H1 (cell line): ENCODE measurements at regions not wholly inside any gene's neighbourhood (a gene's known extent, or its start where the extent isn't known, plus 50 kb on each side); places are given as distances from the start of the nearest gene placed in this dataset.

ENCODE experiments used
- ASH2L ChIP-seq: fragments of 200-600, 300-600 bp; sonication (generic); IDR thresholded peaks from one replicate; pipeline ENCODE4 v1.7.1; 2017; ENCODE audit warnings: low read length
- BACH1 ChIP-seq: IDR thresholded peaks from 2 replicates; pipeline ENCODE4 v1.6.1; 2012; ENCODE audit warnings: low read length, improper control_type of control experiment
- CTCF ChIP-seq, 3 experiments: IDR thresholded peaks; 1 replicate in 2 of 3; 2 replicates in 1 of 3; pipeline versions ENCODE4 v1.5.1 to v1.6.1; 2011; ENCODE audit warnings: low read length in 3 of 3, mild to moderate bottlenecking in 3 of 3, inconsistent platforms in 2 of 3, low read depth in 1 of 3, moderate library complexity in 1 of 3; ENCODE audit not compliant: insufficient read depth in 1 of 3; ENCODE audit errors: control extremely low read depth in 1 of 3
- EZH2 ChIP-seq: fragments of 200-600 bp; sonication (generic); IDR thresholded peaks from 2 replicates; pipeline ENCODE4 v1.7.1; 2012; ENCODE audit warnings: low read depth, mild to moderate bottlenecking, moderate library complexity, low read length, inconsistent platforms; ENCODE audit not compliant: severe bottlenecking
- KDM1A ChIP-seq: fragments of 200-600, 300-600 bp; sonication (generic); IDR thresholded peaks from 2 replicates; pipeline ENCODE4 v1.7.1; 2016; ENCODE audit warnings: mild to moderate bottlenecking, low read length, borderline replicate concordance
- POLR2A ChIP-seq, 2 experiments: IDR thresholded peaks; 1 replicate in 1 of 2; 2 replicates in 1 of 2; pipeline ENCODE4 v1.6.1; 2011; ENCODE audit warnings: low read depth in 2 of 2, low read length in 2 of 2, mild to moderate bottlenecking in 2 of 2; ENCODE audit errors: control extremely low read depth in 1 of 2
- POU5F1 ChIP-seq: IDR thresholded peaks from 2 replicates; pipeline ENCODE4 v1.6.1; 2011; ENCODE audit warnings: low read depth, mild to moderate bottlenecking, low read length, moderate library complexity
- RAD21 ChIP-seq, 2 experiments: IDR thresholded peaks in 1 of 2; conservative IDR thresholded peaks in 1 of 2; 2 replicates each; pipeline ENCODE4 v1.6.1; 2011; ENCODE audit warnings: low read depth in 2 of 2, low read length in 2 of 2, improper control_type of control experiment in 1 of 2, inconsistent platforms in 1 of 2, mild to moderate bottlenecking in 1 of 2, moderate library complexity in 1 of 2
- SP1 ChIP-seq: IDR thresholded peaks from 2 replicates; pipeline ENCODE4 v1.6.1; 2011; ENCODE audit warnings: low read depth, low read length
- TF ChIP-seq, protein P1 (sequence below): IDR thresholded peaks from 2 replicates; pipeline ENCODE4 v1.6.1; 2012; ENCODE audit warnings: low read length, inconsistent platforms

DNA sequence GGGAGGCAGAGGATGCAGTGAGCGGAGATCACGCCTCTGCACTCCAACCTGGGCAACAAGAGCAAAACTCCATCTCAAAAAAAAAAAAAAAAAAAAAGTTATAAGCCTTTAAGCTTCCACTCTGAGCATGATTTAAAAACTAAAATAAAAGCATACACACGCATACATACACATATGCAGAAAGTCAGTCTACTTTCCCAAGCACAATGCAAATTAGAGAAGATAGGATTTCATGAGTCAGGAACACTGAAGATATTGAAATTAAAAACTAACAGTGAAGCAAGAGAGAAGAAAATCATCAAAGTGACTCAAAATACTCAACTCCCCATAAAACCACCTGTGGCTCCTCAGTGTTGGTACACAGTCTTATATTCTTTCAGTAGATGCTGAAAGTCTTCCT lies 1009.5 kb upstream of the WWC1 start:
- TF ChIP-seq POU5F1: no peak
- no peak for TF ChIP-seq RAD21 (IDR thresholded peaks at IDR 0.05 in 1 of 2, conservative IDR thresholded peaks at IDR 0.05 in 1 of 2; ENCODE audit: low read depth in 2 of 2, low read length in 2 of 2)
- TF ChIP-seq, protein P1, sequence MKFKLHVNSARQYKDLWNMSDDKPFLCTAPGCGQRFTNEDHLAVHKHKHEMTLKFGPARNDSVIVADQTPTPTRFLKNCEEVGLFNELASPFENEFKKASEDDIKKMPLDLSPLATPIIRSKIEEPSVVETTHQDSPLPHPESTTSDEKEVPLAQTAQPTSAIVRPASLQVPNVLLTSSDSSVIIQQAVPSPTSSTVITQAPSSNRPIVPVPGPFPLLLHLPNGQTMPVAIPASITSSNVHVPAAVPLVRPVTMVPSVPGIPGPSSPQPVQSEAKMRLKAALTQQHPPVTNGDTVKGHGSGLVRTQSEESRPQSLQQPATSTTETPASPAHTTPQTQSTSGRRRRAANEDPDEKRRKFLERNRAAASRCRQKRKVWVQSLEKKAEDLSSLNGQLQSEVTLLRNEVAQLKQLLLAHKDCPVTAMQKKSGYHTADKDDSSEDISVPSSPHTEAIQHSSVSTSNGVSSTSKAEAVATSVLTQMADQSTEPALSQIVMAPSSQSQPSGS: no peak
- no peak for TF ChIP-seq CTCF (IDR thresholded peaks at IDR 0.05; ENCODE audit: control extremely low read depth in 1 of 3, insufficient read depth in 1 of 3, low read depth in 1 of 3, low read length in 3 of 3)
- no peak for TF ChIP-seq ASH2L
- no peak for TF ChIP-seq POLR2A (IDR thresholded peaks at IDR 0.05; ENCODE audit: control extremely low read depth in 1 of 2, low read depth in 2 of 2, low read length in 2 of 2)
- no peak for TF ChIP-seq EZH2
- TF ChIP-seq BACH1: no peak
- no peak for TF ChIP-seq KDM1A
- no peak for TF ChIP-seq SP1
